Astrocyte (in vitro differentiated cells and primary cell): ENCODE measurements at regions not wholly inside any gene's neighbourhood (a gene's known extent, or its start where the extent isn't known, plus 50 kb on each side); places are given as distances from the start of the nearest gene placed in this dataset.

Source experiments
- DNase-seq: peaks from one replicate; pipeline ENCODE4 v3.0.0-alpha.2; 2010; ENCODE audit warnings: low read depth
- FAIRE-seq: peaks from 2 replicates; lab custom pipeline; 2011; peaks lifted over from hg19 to GRCh38; lab: Jason Lieb, UNC
- H2AFZ ChIP-seq: 2 replicates; pipeline ENCODE4 v1.6.0; 2012; ENCODE audit warnings: low read depth, low read length, inconsistent platforms
- H3K27ac ChIP-seq: 2 replicates; pipeline ENCODE4 v1.5.1; 2011; ENCODE audit warnings: low read depth, low read length, inconsistent platforms
- H3K27me3 ChIP-seq: 2 replicates; pipeline ENCODE4 v1.6.0; 2011; ENCODE audit warnings: low read length, inconsistent platforms; ENCODE audit not compliant: insufficient read depth
- H3K36me3 ChIP-seq: 2 replicates; pipeline ENCODE4 v1.5.1; 2011; ENCODE audit warnings: low read length, inconsistent platforms; ENCODE audit not compliant: insufficient read depth
- H3K4me1 ChIP-seq: 2 replicates; pipeline ENCODE4 v1.5.1; 2011; ENCODE audit warnings: low read length, inconsistent platforms; ENCODE audit not compliant: insufficient read depth
- H3K4me2 ChIP-seq: 2 replicates; pipeline ENCODE4 v1.6.0; 2012; ENCODE audit warnings: low read length, inconsistent platforms
- H3K4me3 ChIP-seq: 2 replicates; pipeline ENCODE4 v1.5.1; 2011; ENCODE audit warnings: low read depth, mild to moderate bottlenecking, low read length, inconsistent platforms; ENCODE audit not compliant: insufficient read depth
- H3K79me2 ChIP-seq: 2 replicates; pipeline ENCODE4 v1.6.0; 2012; ENCODE audit warnings: mild to moderate bottlenecking, low read length, inconsistent platforms; ENCODE audit not compliant: insufficient read depth
- H3K9ac ChIP-seq: 2 replicates; pipeline ENCODE4 v1.6.0; 2012; ENCODE audit warnings: mild to moderate bottlenecking, low read length, inconsistent platforms
- H3K9me3 ChIP-seq: 2 replicates; pipeline ENCODE4 v1.5.1; 2012; ENCODE audit warnings: low read depth, mild to moderate bottlenecking, low read length, inconsistent platforms; ENCODE audit not compliant: insufficient read depth
- H4K20me1 ChIP-seq: 2 replicates; pipeline ENCODE4 v1.6.0; 2012; ENCODE audit warnings: low read length, inconsistent platforms; ENCODE audit not compliant: insufficient read depth
- H3K27ac Mint-ChIP-seq: one replicate; pipeline ENCODE4 v1.8.0; 2021; ENCODE audit warnings: mild to moderate bottlenecking, mixed read lengths; ENCODE audit not compliant: unreplicated experiment
- H3K27me3 Mint-ChIP-seq: one replicate; pipeline ENCODE4 v1.8.0; 2021; ENCODE audit warnings: low read depth, mixed read lengths; ENCODE audit not compliant: unreplicated experiment
- H3K36me3 Mint-ChIP-seq: one replicate; pipeline ENCODE4 v1.8.0; 2021; ENCODE audit warnings: low read depth, mixed read lengths; ENCODE audit not compliant: unreplicated experiment
- H3K4me1 Mint-ChIP-seq: one replicate; pipeline ENCODE4 v1.8.0; 2021; ENCODE audit warnings: low read depth, mixed read lengths; ENCODE audit not compliant: unreplicated experiment
- H3K4me3 Mint-ChIP-seq: one replicate; pipeline ENCODE4 v1.8.0; 2021; ENCODE audit warnings: mild to moderate bottlenecking, moderate library complexity, mixed read lengths; ENCODE audit not compliant: unreplicated experiment
- H3K9me3 Mint-ChIP-seq: one replicate; pipeline ENCODE4 v1.8.0; 2021; ENCODE audit warnings: mild to moderate bottlenecking, mixed read lengths; ENCODE audit not compliant: unreplicated experiment
- CTCF ChIP-seq: IDR thresholded peaks from 2 replicates; pipeline ENCODE4 v1.5.1; 2011; ENCODE audit warnings: low read depth, mild to moderate bottlenecking, inconsistent platforms, low read length, moderate library complexity; ENCODE audit not compliant: insufficient read depth
- EZH2 ChIP-seq: IDR thresholded peaks from 2 replicates; pipeline ENCODE4 v1.6.1; 2012; ENCODE audit warnings: mild to moderate bottlenecking, low read length, inconsistent platforms; ENCODE audit not compliant: insufficient read depth

DNA sequence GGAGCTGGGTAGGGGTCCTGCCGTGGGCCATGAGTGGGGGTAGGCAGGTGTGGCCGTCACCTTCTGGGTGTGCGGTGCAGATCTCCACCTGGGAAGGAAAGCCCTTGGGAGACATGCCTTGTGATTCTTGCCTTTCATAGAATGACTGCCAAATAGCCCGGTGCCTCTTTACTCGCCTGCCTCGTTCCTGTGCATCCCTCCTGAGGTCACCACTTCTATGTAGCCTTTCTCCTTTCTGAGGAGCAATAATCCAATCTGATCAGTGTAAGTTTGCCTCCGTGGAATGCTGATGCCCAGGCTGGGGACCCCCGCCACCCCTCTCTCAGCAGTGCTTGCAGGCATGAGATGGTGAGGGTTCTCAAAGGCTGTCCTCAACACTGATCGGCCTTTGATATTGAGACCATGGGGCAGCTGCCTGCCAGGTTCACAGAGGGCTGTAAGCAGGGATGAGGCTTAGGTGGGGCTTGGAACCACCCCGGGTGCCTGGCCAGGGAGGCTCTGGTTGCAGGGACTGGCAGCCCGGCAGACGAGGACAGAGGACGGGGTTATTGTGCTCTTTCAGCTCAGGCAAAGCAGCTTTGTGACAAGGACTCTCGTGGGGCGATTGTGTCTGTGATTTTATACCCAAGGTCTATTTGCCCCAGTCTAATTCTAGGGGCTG, 86.1 kb upstream of the WNT7B start:
- Histone ChIP-seq H3K9ac (no peak overlapping the region), H2AFZ (no peak overlapping the region), H3K4me2 (no peak overlapping the region), H3K4me3 (no peak overlapping the region), H3K79me2 (peaks cover 99% of the 10 kb centered on the region), H3K9me3 (no peaks in the 10 kb centered on the region), H3K27me3 (no peaks in the 10 kb centered on the region), H3K36me3 (no peaks in the 10 kb centered on the region), H3K4me1 (peaks cover 42% of the 10 kb centered on the region), H4K20me1 (no peaks in the 10 kb centered on the region), H3K27ac (no peak overlapping the region)
- Mint-ChIP-seq H3K9me3 (no peaks in the 10 kb centered on the region), H3K4me3 (no peak overlapping the region), H3K27ac (no peak overlapping the region), H3K4me1 (no peaks in the 10 kb centered on the region), H3K36me3 (no peaks in the 10 kb centered on the region), H3K27me3 (peaks cover 76% of the 10 kb centered on the region)
- DNase-seq: peak; percentile 3
- FAIRE-seq: no peak
- no peak for TF ChIP-seq CTCF
- TF ChIP-seq EZH2: no peak

DNA sequence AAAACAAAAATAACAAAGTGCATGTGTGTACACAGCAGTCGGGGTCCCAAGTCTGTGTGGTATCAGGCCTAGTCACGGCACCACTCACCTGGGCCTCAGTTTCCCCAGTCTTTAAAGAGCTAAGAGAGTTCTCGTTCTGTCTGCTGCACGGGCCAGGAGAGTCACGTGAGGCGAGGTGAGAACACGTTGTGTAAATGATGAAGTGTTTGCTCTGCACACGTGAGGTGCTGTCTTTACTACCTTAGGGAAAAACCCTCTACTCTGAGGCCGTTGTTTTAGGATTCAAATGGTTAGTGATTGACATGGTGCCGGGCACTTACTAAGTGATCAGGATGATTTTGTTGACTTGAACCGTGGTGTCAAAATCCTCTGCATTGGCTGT, 86.5 kb upstream of the PPARA start:
- Histone ChIP-seq H3K27ac (peak overlapping the region; percentile 99), H3K79me2 (peaks cover 99% of the 10 kb centered on the region), H3K4me1 (peaks cover 43% of the 10 kb centered on the region), H3K4me3 (no peak overlapping the region), H3K9ac (peak overlapping the region; percentile 93), H2AFZ (no peak overlapping the region), H3K36me3 (no peaks in the 10 kb centered on the region), H3K27me3 (no peaks in the 10 kb centered on the region), H3K9me3 (no peaks in the 10 kb centered on the region), H4K20me1 (no peaks in the 10 kb centered on the region), H3K4me2 (peak overlapping the region; percentile 81)
- H3K36me3 Mint-ChIP-seq: no peaks in the 10 kb centered on the region
- peaks cover 73% of the 10 kb centered on the region for H3K27me3 Mint-ChIP-seq
- FAIRE-seq: no peak
- H3K4me1 Mint-ChIP-seq: no peaks in the 10 kb centered on the region
- no peak overlapping the region for H3K4me3 Mint-ChIP-seq
- no peak overlapping the region for H3K27ac Mint-ChIP-seq
- no peak for TF ChIP-seq EZH2
- TF ChIP-seq CTCF: no peak
- peak; percentile 30 for DNase-seq
- H3K9me3 Mint-ChIP-seq: no peaks in the 10 kb centered on the region

DNA sequence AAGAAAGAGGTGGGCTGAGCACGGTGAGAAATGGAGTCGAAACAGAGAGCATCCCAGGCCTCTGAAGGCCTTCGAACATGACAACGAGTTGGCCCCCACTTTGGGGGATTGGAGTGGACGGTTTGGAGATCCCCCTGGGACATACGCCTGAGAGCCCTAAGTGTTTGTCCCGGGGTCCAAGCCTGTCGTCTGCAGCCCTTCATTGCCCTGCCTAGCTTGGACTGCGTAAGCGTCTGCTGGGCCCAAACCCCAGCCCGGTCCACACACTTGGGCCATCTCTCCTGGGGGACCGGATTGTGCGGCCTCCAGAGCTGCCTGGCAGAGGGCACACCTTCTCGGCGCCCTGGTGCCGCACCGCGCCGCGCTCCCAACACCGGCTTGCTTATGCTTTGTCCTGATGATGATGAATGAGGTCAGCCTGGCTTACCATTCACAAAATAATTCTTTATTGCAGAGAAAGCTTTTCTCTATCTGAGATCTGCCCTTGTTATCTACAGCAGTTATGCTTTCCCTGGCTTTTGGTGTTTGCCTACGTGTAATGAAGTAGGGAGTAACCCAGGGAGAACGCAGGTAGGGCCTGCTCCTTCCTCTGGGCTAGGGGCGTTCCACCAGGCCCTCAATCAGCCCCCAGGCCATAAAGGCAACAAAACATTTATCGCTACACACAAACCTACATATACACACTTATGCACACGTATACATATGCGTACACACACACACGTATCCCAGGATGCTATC, 85.9 kb upstream of the PPARA start:
- Histone ChIP-seq H3K27ac (peak overlapping the region; percentile 99), H3K36me3 (no peaks in the 10 kb centered on the region), H3K4me2 (peak overlapping the region; percentile 81), H3K4me3 (no peak overlapping the region), H3K9ac (peak overlapping the region; percentile 93), H4K20me1 (no peaks in the 10 kb centered on the region), H3K79me2 (peaks cover 99% of the 10 kb centered on the region), H3K27me3 (no peaks in the 10 kb centered on the region), H2AFZ (no peak overlapping the region), H3K4me1 (peaks cover 49% of the 10 kb centered on the region), H3K9me3 (no peaks in the 10 kb centered on the region)
- Mint-ChIP-seq H3K27me3 (peaks cover 73% of the 10 kb centered on the region), H3K36me3 (no peaks in the 10 kb centered on the region), H3K4me1 (no peaks in the 10 kb centered on the region), H3K9me3 (no peaks in the 10 kb centered on the region), H3K4me3 (no peak overlapping the region), H3K27ac (no peak overlapping the region)
- no peak for TF ChIP-seq EZH2
- no peak for TF ChIP-seq CTCF
- no peak for FAIRE-seq
- DNase-seq: peak; percentile 53
